ENCODE measurements at regions not wholly inside any gene's neighbourhood (a gene's known extent, or its start where the extent isn't known, plus 50 kb on each side); places are given as distances from the start of the nearest gene placed in this dataset.

- TF ChIP-seq FOXP2 (optimal IDR thresholded peaks at IDR 0.05; ENCODE audit: control extremely low read depth, extremely low read length, insufficient read depth) (no peak), EZH2 (IDR thresholded peaks at IDR 0.05) (no peak), POLR2AphosphoS5 (IDR thresholded peaks at IDR 0.05; ENCODE audit: borderline replicate concordance, low read depth, low read length) (no peak)
These were observed 74.1 kb upstream of the IRX6 start for GRCh38 chr16:55249936-55250335.
